HCT116 (cell line): ENCODE measurements at regions not wholly inside any gene's neighbourhood (a gene's known extent, or its start where the extent isn't known, plus 50 kb on each side); places are given as distances from the start of the nearest gene placed in this dataset.

Experiments used
- CBX3 ChIP-seq: IDR thresholded peaks from 2 replicates; pipeline ENCODE4 v1.6.1; 2012; ENCODE audit warnings: low read depth
- EZH2 ChIP-seq: fragments of 200-600 bp; sonication (generic); IDR thresholded peaks from 2 replicates; pipeline ENCODE4 v1.6.1; 2017; ENCODE audit warnings: antibody characterized with exemption, mixed run types
- JUND ChIP-seq: IDR thresholded peaks from 2 replicates; pipeline ENCODE4 v1.6.1; 2012
- TF ChIP-seq, protein P1 (sequence below), 3 experiments: fragments of 200-600 bp in 1 of 3; sonication (generic) in 1 of 3; IDR thresholded peaks in 2 of 3; conservative IDR thresholded peaks in 1 of 3; 2 replicates each; pipeline ENCODE4 v1.5.1; 2012 to 2017; ENCODE audit warnings: low read depth in 2 of 3, low read length in 2 of 3, antibody characterized with exemption in 1 of 3, borderline replicate concordance in 1 of 3, control low read depth in 1 of 3, mild to moderate bottlenecking in 1 of 3, mixed read lengths in 1 of 3, mixed run types in 1 of 3, moderate library complexity in 1 of 3; ENCODE audit not compliant: insufficient read depth in 1 of 3
- TF ChIP-seq, protein P2 (sequence below): IDR thresholded peaks from 2 replicates; pipeline ENCODE4 v1.6.1; 2012

DNA sequence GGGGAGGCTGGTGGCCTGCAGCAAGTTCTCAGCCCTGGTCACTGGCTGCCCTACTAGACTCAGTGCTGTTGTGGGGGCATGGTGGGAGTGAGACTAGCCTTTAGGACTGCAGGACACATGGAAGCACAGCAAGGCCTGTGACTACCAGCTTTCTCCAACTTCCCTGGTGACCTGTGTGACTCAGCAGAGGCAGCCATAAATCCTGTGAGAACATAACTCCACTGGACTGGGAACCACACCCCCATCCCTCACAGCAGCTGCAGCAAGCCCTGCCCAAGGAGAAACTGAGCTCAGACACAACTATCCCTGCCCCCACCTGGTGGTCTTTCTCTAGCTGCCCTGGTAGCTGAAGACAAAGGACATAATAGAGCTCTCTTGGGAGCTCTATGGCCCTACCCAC is 111.3 kb downstream of the DCLK3 start:
- TF ChIP-seq EZH2 (no peak), CBX3 (no peak), JUND (no peak)
- TF ChIP-seq, protein P1, sequence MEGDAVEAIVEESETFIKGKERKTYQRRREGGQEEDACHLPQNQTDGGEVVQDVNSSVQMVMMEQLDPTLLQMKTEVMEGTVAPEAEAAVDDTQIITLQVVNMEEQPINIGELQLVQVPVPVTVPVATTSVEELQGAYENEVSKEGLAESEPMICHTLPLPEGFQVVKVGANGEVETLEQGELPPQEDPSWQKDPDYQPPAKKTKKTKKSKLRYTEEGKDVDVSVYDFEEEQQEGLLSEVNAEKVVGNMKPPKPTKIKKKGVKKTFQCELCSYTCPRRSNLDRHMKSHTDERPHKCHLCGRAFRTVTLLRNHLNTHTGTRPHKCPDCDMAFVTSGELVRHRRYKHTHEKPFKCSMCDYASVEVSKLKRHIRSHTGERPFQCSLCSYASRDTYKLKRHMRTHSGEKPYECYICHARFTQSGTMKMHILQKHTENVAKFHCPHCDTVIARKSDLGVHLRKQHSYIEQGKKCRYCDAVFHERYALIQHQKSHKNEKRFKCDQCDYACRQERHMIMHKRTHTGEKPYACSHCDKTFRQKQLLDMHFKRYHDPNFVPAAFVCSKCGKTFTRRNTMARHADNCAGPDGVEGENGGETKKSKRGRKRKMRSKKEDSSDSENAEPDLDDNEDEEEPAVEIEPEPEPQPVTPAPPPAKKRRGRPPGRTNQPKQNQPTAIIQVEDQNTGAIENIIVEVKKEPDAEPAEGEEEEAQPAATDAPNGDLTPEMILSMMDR (IDR thresholded peaks at IDR 0.05 in 2 of 3, conservative IDR thresholded peaks at IDR 0.05 in 1 of 3; ENCODE audit: borderline replicate concordance in 1 of 3, insufficient read depth in 1 of 3, low read depth in 2 of 3, low read length in 2 of 3), result no peak
- TF ChIP-seq, protein P2, sequence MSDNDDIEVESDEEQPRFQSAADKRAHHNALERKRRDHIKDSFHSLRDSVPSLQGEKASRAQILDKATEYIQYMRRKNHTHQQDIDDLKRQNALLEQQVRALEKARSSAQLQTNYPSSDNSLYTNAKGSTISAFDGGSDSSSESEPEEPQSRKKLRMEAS, result no peak
